Activated T-cell treated with anti-CD3 and anti-CD28 coated beads for 48 hours (primary cell): ENCODE measurements at regions not wholly inside any gene's neighbourhood (a gene's known extent, or its start where the extent isn't known, plus 50 kb on each side); places are given as distances from the start of the nearest gene placed in this dataset.
A peak's percentile ranks its signal among the peaks of the same experiment; 100 is the strongest.
"Not testable (repeated sequence)": the region's sequence is repeated elsewhere in the genome, so short reads cannot be mapped to it uniquely, and the experiment has no call there.

Experiments
- DNase-seq: peaks from one replicate; pipeline ENCODE4 v3.0.0-alpha.2; 2020; ENCODE audit warnings: low read depth

GRCh38 chrX:155819966-155820491 lies 61.1 kb upstream of the VAMP7 start:
- peak; percentile 19 for DNase-seq

- no peak for DNase-seq
Measured at GRCh38 chrX:155819525-155819924, 61.6 kb upstream of the VAMP7 start.

GRCh38 chrX:155814391-155814790 lies 66.8 kb upstream of the VAMP7 start:
- DNase-seq: not testable (repeated sequence)

- DNase-seq: no peak
Measured at GRCh38 chrX:155779831-155780230, 101.3 kb upstream of the VAMP7 start.

- DNase-seq: no peak
Measured at GRCh38 chrX:155778844-155779553, 102.1 kb upstream of the VAMP7 start.

- DNase-seq: no peak
Measured at GRCh38 chrX:155774387-155774786, 106.8 kb upstream of the VAMP7 start.

GRCh38 chrX:155767876-155768769 lies 113.0 kb upstream of the VAMP7 start:
- no peak for DNase-seq

- no peak for DNase-seq
Measured at GRCh38 chrX:155767051-155767875, 113.9 kb upstream of the VAMP7 start.

- no peak for DNase-seq
Measured at GRCh38 chrX:155766321-155766720, 114.8 kb upstream of the VAMP7 start.

GRCh38 chrX:155761185-155761584 lies 120.0 kb upstream of the VAMP7 start:
- no peak for DNase-seq

GRCh38 chrX:155757046-155757759 lies 123.9 kb upstream of the VAMP7 start:
- no peak for DNase-seq

GRCh38 chrX:155755706-155756337 lies 125.3 kb upstream of the VAMP7 start:
- DNase-seq: no peak

- no peak for DNase-seq
Measured at GRCh38 chrX:155751131-155751530, 130.0 kb upstream of the VAMP7 start.

- no peak for DNase-seq
Measured at GRCh38 chrX:155747520-155747919, 133.6 kb upstream of the VAMP7 start.

GRCh38 chrX:155745792-155746191 lies 133.0 kb upstream of the TMLHE start:
- DNase-seq: no peak

- no peak for DNase-seq
Measured at GRCh38 chrX:155744534-155744933, 131.8 kb upstream of the TMLHE start.

GRCh38 chrX:155728335-155728734 lies 115.6 kb upstream of the TMLHE start:
- not testable (repeated sequence) for DNase-seq

- DNase-seq: no peak
Measured at GRCh38 chrX:155718972-155719586, 106.3 kb upstream of the TMLHE start.

GRCh38 chrX:155715141-155715540 lies 102.4 kb upstream of the TMLHE start:
- no peak for DNase-seq

GRCh38 chrX:155695419-155695818 lies 82.7 kb upstream of the TMLHE start:
- no peak for DNase-seq

GRCh38 chrX:155694649-155695048 lies 81.9 kb upstream of the TMLHE start:
- DNase-seq: no peak
